ENCODE measurements at regions not wholly inside any gene's neighbourhood (a gene's known extent, or its start where the extent isn't known, plus 50 kb on each side); places are given as distances from the start of the nearest gene placed in this dataset.

DNA sequence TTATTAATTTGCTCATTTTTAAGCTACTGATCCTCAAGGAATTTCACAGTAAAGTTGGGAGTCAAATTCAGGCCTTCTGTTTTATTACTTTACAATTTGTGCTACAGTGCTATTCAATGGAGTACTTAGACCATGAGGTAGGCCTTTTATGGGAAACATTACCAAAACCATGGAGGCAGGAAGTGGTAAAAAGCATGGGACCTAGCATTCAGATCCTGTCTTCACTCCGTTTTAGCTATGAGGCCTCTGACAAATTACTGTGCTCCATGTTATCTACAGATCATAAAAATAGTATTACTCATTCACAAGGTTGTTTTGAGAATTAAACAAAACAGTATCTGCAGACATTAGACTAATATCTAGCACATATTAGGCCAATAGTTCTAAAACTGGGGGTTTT is 140.6 kb upstream of the SLITRK3 start:
- TF ChIP-seq POLR2A (IDR thresholded peaks at IDR 0.05), result no peak
- no peak for TF ChIP-seq CTCF (IDR thresholded peaks at IDR 0.05)

Data from right lobe of liver (tissue), 4 donors.